HG03342 (cell line): ENCODE measurements at regions not wholly inside any gene's neighbourhood (a gene's known extent, or its start where the extent isn't known, plus 50 kb on each side); places are given as distances from the start of the nearest gene placed in this dataset.
"Not testable (repeated sequence)": the region's sequence is repeated elsewhere in the genome, so short reads cannot be mapped to it uniquely, and the experiment has no call there.

ENCODE experiments used
- ATAC-seq: cut with Tn5 transposase; IDR thresholded peaks from one replicate; pipeline ENCODE4 v1.9.1; 2021; ENCODE audit warnings: mild to moderate bottlenecking, moderate library complexity; ENCODE audit not compliant: unreplicated experiment

GRCh38 chr2:7620255-7620654 is 703.0 kb downstream of the RNF144A start:
- no peak for ATAC-seq

- no peak for ATAC-seq
Measured at GRCh38 chr2:7621018-7621814, 704.0 kb downstream of the RNF144A start.

- peak; percentile 69 for ATAC-seq
Measured at GRCh38 chr2:7625392-7626138, 708.4 kb downstream of the RNF144A start.

- ATAC-seq, result no peak
Measured at GRCh38 chr2:7626139-7626537, 708.9 kb downstream of the RNF144A start.

- no peak for ATAC-seq
Measured at GRCh38 chr2:7627583-7627982, 710.4 kb downstream of the RNF144A start.

DNA sequence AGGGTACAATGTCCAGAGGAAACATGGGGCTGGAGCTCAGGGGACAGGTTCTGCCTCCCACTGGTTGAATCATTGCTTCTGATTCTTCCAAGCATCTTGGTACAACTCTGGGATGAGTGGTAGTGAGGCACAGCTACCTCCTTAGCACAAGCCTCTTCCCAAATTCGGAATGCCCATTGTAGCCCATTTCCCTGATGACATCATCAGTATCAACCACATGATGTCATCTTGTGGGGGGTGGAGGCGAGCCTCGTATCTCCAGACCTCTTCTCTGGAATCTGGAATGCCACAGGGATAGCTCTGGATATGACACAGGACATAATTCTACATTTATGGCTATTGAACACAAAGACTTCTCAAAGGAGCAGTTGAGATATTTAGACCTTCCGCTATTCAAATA is 715.2 kb downstream of the RNF144A start:
- no peak for ATAC-seq

DNA sequence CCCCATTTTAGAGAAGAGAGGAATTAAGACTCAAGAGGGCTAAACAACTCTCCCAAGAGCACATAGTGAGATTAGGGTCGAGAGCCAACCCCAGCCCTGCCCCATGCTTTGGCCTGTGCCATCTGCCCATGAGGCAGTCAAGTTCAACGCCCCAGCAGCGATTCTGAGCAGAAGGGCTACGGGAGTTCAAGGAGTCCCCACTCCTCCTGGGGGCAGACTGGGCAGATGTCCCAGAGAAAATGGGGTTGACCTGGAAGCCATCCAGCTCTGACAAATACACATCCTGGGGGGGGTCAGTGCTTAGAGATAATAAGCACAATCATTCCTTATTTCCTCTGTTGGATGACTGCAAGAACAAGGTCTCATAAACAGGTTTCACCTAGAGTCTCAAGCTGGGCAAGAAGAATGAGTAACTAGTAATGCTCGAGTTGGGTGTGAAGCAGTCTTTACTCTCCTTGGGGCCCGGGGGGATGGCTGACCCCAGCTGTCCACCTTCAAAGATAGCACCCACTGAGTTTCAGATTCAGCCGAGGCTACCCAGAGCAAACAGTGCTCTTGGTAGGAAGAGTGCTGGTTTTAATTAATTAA is 716.4 kb downstream of the RNF144A start:
- no peak for ATAC-seq

DNA sequence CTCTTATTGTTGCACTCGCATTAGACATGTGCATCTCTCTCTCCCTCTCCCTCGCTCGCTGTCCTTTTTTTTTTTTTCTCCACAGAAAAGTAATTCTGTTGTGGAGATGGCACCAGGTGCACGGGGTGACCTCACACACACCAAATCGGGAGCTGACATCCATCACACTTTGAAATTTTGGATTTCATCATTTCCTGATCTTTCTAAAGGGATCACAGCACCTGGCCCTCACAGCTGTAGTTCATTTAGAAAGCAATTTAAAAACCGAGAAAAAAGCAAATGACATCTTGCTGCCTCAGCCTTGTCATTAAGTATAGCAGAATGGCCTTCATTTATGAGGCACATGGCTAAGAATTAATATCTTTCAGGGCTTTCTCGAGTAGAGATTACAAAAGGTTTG is 717.2 kb downstream of the RNF144A start:
- ATAC-seq, result no peak

DNA sequence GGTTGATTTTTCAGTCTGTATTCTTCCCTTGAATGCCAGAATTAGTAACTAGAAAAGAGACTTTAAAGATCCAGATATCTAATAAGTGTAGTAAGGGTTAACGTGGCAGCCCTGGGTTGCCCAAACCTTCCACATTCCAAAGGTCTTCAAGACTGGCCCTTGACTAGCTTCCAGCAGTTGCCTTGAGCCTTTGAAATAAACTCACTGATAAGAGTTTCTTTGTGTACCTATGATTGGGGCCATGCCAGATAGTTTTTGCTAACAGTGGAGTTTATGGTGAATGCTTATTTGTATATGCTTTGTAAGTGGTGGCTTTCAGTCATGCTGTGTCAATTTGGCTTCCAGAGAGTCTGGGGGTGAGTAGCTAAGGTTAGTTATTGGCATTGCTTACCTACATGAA is 722.3 kb downstream of the RNF144A start:
- ATAC-seq, result no peak

GRCh38 chr2:7641272-7641671 is 724.1 kb downstream of the RNF144A start:
- ATAC-seq, result not testable (repeated sequence)

DNA sequence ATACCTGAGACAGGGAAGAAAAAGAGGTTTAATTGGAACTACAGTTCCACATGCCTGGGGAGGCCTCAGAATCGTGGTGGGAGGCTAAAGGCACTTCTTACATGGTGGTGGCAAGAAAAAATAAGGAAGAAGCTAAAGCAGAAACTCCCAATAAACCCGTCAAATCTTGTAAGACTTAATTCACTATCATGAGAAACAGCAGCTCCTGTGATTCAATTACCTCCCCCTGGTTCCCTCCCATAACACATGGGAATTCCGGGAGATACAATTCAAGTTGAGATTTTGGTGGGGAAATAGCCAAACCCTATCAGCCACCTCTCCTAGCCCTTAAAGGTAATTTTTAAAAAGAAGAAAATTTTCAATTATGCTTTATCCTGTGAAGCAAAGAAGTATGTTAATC is 728.8 kb downstream of the RNF144A start:
- ATAC-seq, result no peak

DNA sequence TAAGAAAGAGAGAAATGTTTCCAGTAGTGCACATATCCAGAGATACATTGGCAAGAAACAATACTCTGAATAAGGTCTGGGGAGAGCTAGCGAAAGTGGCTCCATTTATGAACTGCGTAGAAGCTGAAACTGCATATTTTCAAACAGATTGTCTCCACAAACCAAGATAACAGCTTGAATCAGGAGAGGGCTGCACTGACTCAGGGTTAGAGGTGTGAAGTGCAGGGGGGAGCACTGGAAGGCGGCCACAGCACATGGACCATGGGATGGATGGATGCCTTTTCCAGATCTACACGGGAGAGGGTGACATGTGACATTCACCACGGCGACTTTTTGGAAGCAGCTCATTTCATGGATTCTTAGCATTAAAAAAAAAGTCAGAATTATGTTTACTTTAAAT is 729.4 kb downstream of the RNF144A start:
- ATAC-seq, result no peak

DNA sequence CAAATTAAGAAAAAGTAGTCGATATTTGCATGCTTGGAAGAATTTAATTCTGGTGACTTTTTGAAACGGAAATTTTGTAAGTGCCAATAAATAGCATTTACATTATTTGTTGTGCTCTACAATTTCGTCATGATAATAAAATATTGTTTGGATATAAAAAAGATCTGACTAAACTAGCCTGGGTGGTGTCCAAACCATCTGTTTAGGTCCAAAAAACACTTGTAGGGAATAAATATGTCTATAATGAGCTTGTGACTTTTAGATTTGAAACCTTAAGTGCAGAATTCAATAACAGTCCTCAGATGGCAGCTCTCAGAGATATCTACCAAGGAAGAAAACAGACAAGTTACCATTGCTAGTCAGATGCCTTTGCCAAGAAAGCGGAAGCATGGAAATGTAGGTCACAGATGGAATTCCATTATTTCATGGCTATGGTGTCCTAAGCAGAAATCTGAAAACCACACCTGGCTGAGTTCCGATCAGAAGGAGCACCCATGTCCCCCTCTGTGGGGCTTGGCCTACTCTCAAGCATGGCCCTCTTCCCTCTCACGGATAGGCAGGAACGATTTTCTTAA is 731.1 kb downstream of the RNF144A start:
- ATAC-seq, result no peak

DNA sequence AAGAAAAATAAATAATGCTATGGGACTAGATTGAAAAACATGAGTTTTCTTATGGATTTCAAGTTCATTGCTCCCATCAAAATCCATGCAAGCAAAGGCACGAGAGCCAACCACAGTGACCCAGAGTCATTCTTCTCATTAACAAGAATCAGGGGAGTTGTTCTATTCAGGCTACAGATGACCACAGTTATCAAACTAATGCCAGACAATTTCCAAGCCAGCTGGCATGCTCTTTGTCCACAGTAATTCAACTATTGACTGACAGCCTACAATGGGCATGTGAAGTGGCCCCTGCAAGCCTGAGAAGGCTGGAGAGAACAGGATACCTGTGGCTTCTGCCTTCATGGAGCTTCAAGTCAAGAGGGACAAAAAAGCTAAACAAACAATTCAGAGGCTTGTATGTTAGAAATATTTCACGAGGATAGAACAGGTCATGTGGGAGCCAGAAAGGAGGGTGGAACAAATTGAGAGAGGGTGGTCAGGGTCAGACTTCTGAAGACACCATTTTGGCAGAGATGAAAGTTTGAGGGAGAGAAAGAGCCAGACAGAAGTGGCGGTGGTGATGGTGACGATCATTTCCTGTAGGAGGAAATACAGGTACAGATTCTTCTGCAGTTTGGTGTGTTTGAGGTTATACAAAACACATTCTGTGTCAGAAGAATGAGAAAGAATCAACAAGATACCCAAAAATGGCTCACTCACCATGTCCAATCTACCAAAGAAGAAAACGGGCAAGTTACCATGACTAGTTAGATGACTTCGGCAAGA is 732.4 kb downstream of the RNF144A start:
- no peak for ATAC-seq

GRCh38 chr2:7653617-7654016 is 736.4 kb downstream of the RNF144A start:
- no peak for ATAC-seq

DNA sequence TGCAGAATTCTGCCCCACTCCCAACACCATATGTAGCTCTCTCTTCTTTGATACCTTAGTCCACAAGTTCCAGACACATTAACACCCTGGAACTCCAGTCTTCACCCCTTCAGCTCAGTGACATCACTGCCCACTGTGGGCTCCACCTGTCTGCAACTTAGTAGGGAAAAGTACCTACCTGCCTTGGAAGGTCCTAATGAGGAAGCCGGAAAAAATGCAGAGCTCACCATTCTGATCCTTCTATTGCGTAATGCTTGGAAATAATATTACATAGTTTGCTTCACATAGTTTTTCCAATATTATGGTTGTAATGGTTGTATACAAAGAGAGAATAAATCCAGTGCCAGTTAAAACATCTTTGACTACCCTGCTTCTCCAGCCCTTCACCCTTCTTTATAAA is 738.4 kb downstream of the RNF144A start:
- no peak for ATAC-seq

- ATAC-seq, result not testable (repeated sequence)
Measured at GRCh38 chr2:7657526-7657925, 740.3 kb downstream of the RNF144A start.

DNA sequence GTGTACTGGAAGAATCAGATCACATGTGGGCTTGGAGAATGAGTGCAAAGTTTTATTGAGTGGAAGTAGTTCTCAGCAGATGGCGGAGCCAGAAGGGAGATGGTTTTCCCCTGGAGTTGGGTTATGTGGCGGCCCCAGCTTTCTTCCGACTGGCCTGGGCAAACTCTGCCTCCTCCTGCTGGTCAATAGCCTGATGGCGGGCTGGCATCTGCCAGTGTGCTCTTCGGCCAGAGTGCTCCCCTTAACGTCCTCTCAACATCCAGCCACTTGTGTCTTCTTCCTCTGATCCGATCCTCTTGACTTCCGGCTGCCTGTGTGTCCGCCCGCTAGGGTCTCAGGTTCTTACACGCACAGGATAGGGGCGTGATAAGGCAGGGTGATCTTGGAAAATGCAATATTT is 741.3 kb downstream of the RNF144A start:
- ATAC-seq, result no peak

- no peak for ATAC-seq
Measured at GRCh38 chr2:7660816-7661215, 743.6 kb downstream of the RNF144A start.

DNA sequence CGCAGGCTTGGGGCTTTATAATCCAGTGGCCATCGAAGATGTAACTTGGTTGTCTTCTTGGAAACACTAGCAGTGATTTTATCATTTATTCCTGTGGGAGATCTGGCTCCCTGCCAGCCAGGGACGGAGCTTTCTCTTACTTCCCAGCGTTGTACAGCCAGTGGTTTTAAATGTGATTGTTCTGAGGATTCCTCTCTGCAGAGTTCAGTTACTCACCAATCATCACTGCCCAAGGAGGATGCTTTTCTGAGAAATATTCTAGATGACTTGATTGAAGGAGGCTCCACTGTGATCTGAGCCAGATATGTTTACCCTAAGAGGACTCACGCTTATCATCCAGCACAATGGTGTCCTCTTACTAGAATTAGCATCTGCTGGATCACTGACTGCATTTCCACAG is 744.3 kb downstream of the RNF144A start:
- no peak for ATAC-seq

GRCh38 chr2:7665880-7666279 is 748.7 kb downstream of the RNF144A start:
- no peak for ATAC-seq
